ENCODE measurements at regions not wholly inside any gene's neighbourhood (a gene's known extent, or its start where the extent isn't known, plus 50 kb on each side); places are given as distances from the start of the nearest gene placed in this dataset.

DNA sequence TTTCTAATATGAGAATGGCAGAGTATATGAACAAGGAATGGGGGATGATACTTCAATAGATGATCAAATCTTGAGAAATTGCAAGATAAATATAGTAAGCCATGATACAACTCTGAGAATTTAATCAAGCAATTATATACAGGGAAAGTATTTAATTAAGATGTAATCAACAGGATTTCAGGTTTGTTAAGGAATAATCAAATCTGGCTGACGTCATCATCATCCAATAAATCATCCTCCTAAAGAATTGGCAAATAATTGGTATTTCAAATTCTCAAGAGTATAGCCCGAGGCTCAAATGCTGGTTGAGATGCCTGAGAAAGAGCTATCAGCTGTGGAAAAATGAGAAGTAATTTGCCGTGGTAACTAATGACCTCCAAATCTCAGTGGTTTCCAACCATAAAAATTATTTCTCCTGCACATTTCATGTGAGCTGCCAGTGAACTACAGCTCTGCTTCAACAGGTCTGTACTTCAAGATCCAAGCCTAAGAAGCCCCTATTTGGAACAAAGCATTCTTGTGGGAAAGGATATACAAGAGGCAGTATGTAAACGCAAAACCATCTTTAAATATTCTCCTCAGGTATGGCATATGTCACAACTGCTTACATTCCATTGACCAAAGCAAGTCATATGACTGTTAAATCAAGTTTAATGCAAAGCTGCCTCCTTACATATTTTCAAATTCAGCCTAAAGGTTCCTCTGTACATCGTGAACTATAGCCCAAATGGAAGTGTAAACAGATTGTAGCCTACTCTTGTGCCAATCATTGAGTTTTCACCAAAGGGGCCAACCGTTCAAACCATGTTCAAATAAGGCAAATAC is 503.0 kb downstream of the KIF20B start:
- no CpG with 5 or more reads among the region's 6 CpGs for WGBS (ENCODE audit: insufficient coverage, insufficient read length)
- DNase-seq (ENCODE audit: low read depth, low spot score) = no peak
- H3K4me1 ChIP-seq (ENCODE audit: control insufficient read depth, insufficient read depth, low read length) = no peaks in the 10 kb centered on the region
- no peaks in the 10 kb centered on the region for H3K9me3 ChIP-seq (ENCODE audit: control insufficient read depth, insufficient read depth, low read length)
- no peaks in the 10 kb centered on the region for H3K27me3 ChIP-seq (ENCODE audit: control insufficient read depth, insufficient read depth, low read length)
- no peaks in the 10 kb centered on the region for H3K36me3 ChIP-seq (ENCODE audit: control insufficient read depth, insufficient read depth, low read length)
- H3K4me3 ChIP-seq (ENCODE audit: low read length) = no peak overlapping the region
- no peak overlapping the region for H3K27ac ChIP-seq (ENCODE audit: low read length)

DNA sequence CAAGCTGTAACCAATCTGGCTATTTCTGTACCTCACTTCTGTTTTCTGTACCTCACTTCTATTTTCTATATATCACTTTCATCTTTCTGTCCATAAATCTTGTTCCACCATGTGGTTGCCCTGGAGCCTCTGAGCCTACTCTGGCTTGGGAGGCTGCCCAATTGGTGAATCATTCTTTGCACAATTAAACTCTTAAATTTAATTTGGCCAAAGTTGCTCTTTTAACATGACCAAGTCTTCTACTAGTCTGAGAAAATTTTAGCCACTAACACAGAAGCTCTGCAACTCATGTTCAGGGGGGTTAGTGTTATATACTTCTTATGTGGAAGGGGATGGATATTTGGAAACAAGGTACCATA is 503.5 kb downstream of the KIF20B start:
- H3K36me3 ChIP-seq (ENCODE audit: control insufficient read depth, insufficient read depth, low read length) = no peaks in the 10 kb centered on the region
- no peaks in the 10 kb centered on the region for H3K9me3 ChIP-seq (ENCODE audit: control insufficient read depth, insufficient read depth, low read length)
- H3K27ac ChIP-seq (ENCODE audit: low read length) = no peak overlapping the region
- H3K4me3 ChIP-seq (ENCODE audit: low read length) = no peak overlapping the region
- H3K27me3 ChIP-seq (ENCODE audit: control insufficient read depth, insufficient read depth, low read length) = no peaks in the 10 kb centered on the region
- DNase-seq (ENCODE audit: low read depth, low spot score) = no peak
- no peaks in the 10 kb centered on the region for H3K4me1 ChIP-seq (ENCODE audit: control insufficient read depth, insufficient read depth, low read length)

DNA sequence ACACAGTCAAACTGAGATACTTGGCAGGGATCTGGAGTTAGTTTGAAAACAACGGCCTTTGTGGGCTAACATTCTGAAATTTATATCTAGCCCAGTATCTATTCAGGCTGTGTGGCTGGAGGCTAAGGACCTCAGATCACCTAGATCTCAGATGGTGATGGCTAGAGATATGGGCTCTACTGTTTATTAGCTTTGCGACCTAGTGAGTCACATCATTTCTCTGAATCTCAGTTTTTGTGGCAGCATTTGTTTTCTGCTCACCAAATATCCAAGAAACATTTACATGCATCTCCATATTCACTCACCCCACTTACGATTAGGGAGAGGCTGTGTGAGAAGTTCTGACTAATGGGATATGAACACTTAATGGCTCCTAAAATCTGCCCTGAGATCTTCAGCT is 503.9 kb downstream of the KIF20B start:
- Histone ChIP-seq H3K9me3 (ENCODE audit: control insufficient read depth, insufficient read depth, low read length) (no peaks in the 10 kb centered on the region), H3K27me3 (ENCODE audit: control insufficient read depth, insufficient read depth, low read length) (no peaks in the 10 kb centered on the region), H3K36me3 (ENCODE audit: control insufficient read depth, insufficient read depth, low read length) (no peaks in the 10 kb centered on the region), H3K4me3 (ENCODE audit: low read length) (no peak overlapping the region), H3K27ac (ENCODE audit: low read length) (no peak overlapping the region), H3K4me1 (ENCODE audit: control insufficient read depth, insufficient read depth, low read length) (no peaks in the 10 kb centered on the region)
- WGBS (ENCODE audit: insufficient coverage, insufficient read length) = no CpG with 5 or more reads among the region's 3 CpGs
- DNase-seq (ENCODE audit: low read depth, low spot score) = no peak

DNA sequence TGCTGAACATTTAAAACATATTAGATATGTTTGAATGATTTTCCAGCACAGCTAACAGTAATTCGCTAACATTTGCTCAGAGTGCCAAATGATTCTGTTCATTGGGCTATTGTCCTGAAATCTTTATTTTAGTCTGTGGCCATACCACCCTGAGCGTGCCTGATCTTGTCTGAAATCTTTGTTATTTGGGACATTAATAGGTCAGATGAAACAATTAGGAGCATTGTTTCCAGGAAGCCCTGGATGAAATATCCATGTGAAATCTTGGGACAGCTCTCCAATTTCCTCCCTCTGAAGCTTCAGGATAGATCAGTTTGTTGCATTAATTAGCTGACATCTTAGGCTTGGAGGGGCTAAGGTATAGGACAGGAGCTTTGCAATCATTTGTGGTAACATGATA is 512.0 kb downstream of the KIF20B start:
- WGBS (ENCODE audit: insufficient coverage, insufficient read length) = no CpG with 5 or more reads among the region's 2 CpGs
- Histone ChIP-seq H3K27ac (ENCODE audit: low read length) (no peak overlapping the region), H3K9me3 (ENCODE audit: control insufficient read depth, insufficient read depth, low read length) (no peaks in the 10 kb centered on the region), H3K4me1 (ENCODE audit: control insufficient read depth, insufficient read depth, low read length) (no peaks in the 10 kb centered on the region), H3K4me3 (ENCODE audit: low read length) (no peak overlapping the region), H3K36me3 (ENCODE audit: control insufficient read depth, insufficient read depth, low read length) (no peaks in the 10 kb centered on the region), H3K27me3 (ENCODE audit: control insufficient read depth, insufficient read depth, low read length) (no peaks in the 10 kb centered on the region)
- DNase-seq (ENCODE audit: low read depth, low spot score) = no peak

DNA sequence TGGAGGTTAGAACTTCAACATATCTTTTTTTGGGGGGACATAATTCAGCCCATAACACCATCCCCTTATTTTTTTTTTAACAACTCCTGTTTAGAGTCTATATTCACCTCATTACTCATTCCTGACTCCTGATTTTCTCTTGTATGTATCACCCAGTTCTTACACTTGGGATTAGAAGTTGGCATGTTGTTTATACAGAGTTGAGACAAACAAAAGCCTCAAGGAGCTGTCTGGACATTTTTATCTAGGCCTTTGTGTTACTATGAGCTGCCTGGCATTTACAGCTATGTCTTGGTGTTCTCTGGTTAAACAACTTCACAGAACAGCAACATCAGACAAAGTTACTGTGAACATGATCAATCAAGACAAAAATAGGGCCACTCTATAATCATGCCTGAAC is 517.5 kb downstream of the KIF20B start:
- Histone ChIP-seq H3K27me3 (ENCODE audit: control insufficient read depth, insufficient read depth, low read length) (no peaks in the 10 kb centered on the region), H3K4me3 (ENCODE audit: low read length) (no peak overlapping the region), H3K36me3 (ENCODE audit: control insufficient read depth, insufficient read depth, low read length) (no peaks in the 10 kb centered on the region), H3K9me3 (ENCODE audit: control insufficient read depth, insufficient read depth, low read length) (no peaks in the 10 kb centered on the region), H3K27ac (ENCODE audit: low read length) (no peak overlapping the region), H3K4me1 (ENCODE audit: control insufficient read depth, insufficient read depth, low read length) (no peaks in the 10 kb centered on the region)
- DNase-seq (ENCODE audit: low read depth, low spot score) = no peak

DNA sequence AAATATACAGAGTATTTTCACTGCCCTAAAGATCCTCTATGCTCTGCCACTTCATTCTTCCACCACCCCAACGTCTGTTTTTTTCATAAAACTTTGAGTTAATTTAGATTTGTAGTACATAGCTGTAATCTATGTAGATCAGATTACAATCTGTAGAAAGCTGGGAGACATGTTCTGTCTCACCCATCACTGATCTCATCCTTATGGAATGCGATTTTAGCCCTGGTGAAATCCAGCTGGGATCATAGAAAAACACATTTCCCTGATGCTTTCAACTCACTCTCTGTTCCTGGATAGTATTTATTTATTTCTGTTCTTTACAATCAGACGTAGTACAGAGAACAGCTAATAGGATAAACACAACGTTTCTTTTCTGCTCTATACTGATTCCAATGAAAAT is 521.0 kb downstream of the KIF20B start:
- H3K36me3 ChIP-seq (ENCODE audit: control insufficient read depth, insufficient read depth, low read length) = no peaks in the 10 kb centered on the region
- H3K4me3 ChIP-seq (ENCODE audit: low read length) = no peak overlapping the region
- no peak overlapping the region for H3K27ac ChIP-seq (ENCODE audit: low read length)
- H3K27me3 ChIP-seq (ENCODE audit: control insufficient read depth, insufficient read depth, low read length) = no peaks in the 10 kb centered on the region
- H3K4me1 ChIP-seq (ENCODE audit: control insufficient read depth, insufficient read depth, low read length) = no peaks in the 10 kb centered on the region
- no peaks in the 10 kb centered on the region for H3K9me3 ChIP-seq (ENCODE audit: control insufficient read depth, insufficient read depth, low read length)
- WGBS (ENCODE audit: insufficient coverage, insufficient read length) = no CpG with 5 or more reads among the region's 4 CpGs
- DNase-seq (ENCODE audit: low read depth, low spot score) = no peak

DNA sequence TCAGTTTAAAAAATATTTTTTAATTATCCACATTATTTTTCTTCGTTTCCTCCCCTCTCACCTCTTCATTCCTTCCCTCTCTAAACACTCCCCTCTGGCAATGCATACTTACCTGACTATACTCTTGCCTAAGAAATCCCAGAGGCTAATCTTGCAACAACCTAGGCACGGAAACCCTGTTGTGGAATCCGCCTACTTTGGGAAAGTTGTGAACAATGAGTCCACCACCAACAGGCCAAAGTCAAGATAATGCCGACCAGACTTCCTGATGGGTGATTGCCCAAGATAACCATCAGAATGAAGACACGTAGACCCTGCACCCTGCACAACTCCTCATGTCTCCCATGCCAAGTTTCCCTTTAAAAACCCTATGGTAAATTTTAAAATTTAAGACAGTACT is 521.5 kb downstream of the KIF20B start:
- Histone ChIP-seq H3K9me3 (ENCODE audit: control insufficient read depth, insufficient read depth, low read length) (no peaks in the 10 kb centered on the region), H3K4me3 (ENCODE audit: low read length) (no peak overlapping the region), H3K36me3 (ENCODE audit: control insufficient read depth, insufficient read depth, low read length) (no peaks in the 10 kb centered on the region), H3K27me3 (ENCODE audit: control insufficient read depth, insufficient read depth, low read length) (no peaks in the 10 kb centered on the region), H3K27ac (ENCODE audit: low read length) (no peak overlapping the region), H3K4me1 (ENCODE audit: control insufficient read depth, insufficient read depth, low read length) (no peaks in the 10 kb centered on the region)
- no peak for DNase-seq (ENCODE audit: low read depth, low spot score)
- 100% methylated on average over 1 of the region's 5 CpGs for WGBS (ENCODE audit: insufficient coverage, insufficient read length)

DNA sequence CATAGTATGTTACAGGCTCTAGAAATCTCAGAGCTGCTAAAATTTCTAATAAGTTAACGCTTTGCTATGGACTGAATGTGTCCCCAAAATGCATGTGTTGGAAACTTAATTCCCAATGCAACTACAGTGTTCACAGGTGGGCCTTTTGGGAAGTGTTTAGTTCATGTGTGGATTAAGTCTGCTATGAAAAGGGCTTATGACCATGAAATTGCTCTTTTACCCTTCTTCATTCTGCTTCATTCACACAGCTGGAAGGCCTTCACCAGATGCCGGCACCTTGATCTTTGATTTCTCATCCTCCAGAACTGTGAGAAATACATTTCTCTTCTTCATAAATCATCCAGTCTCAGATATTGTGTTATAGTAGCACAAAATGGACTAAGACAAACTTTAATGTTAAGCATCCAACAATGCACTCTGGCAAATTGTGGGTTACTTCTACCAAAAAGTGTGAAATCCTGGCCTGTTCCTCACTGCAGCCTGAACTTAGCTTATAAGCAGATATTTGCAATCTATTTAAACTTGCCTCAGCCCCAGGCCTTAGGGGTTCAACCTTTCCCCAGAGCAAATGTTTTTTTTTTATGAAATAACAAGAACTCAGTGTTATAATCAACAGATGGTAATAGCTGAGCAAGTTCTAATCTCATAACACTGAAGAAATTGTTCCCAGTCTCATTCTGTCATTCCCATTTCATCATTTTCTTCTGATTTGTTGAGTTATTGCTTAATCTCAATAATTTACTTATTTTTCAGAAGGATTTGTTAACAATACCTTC is 523.6 kb downstream of the KIF20B start:
- H3K27me3 ChIP-seq (ENCODE audit: control insufficient read depth, insufficient read depth, low read length) = no peaks in the 10 kb centered on the region
- no peaks in the 10 kb centered on the region for H3K36me3 ChIP-seq (ENCODE audit: control insufficient read depth, insufficient read depth, low read length)
- no CpG with 5 or more reads among the region's 2 CpGs for WGBS (ENCODE audit: insufficient coverage, insufficient read length)
- DNase-seq (ENCODE audit: low read depth, low spot score) = no peak
- H3K27ac ChIP-seq (ENCODE audit: low read length) = no peak overlapping the region
- H3K4me3 ChIP-seq (ENCODE audit: low read length) = no peak overlapping the region
- H3K4me1 ChIP-seq (ENCODE audit: control insufficient read depth, insufficient read depth, low read length) = no peaks in the 10 kb centered on the region
- H3K9me3 ChIP-seq (ENCODE audit: control insufficient read depth, insufficient read depth, low read length) = no peaks in the 10 kb centered on the region

DNA sequence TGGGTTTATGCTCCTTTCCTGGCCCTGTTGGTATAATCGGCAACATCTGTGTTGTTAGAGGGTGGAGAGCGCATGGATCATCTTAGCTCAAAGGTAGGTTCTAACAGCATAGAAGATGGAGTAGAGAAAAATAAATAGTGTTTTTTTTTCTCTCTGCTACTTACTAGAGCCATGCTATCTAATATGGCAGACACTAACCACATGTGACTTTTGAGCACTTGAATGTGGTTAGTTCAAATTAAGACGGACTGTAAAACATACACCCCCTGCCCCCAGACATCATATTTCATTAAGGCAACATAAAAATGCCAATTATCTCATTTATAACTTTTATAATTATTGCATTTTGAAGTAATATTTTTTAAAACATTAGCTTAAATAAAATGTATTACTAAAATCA is 525.1 kb downstream of the KIF20B start:
- Histone ChIP-seq H3K9me3 (ENCODE audit: control insufficient read depth, insufficient read depth, low read length) (no peaks in the 10 kb centered on the region), H3K36me3 (ENCODE audit: control insufficient read depth, insufficient read depth, low read length) (no peaks in the 10 kb centered on the region), H3K4me3 (ENCODE audit: low read length) (no peak overlapping the region), H3K27me3 (ENCODE audit: control insufficient read depth, insufficient read depth, low read length) (no peaks in the 10 kb centered on the region), H3K27ac (ENCODE audit: low read length) (no peak overlapping the region), H3K4me1 (ENCODE audit: control insufficient read depth, insufficient read depth, low read length) (no peaks in the 10 kb centered on the region)
- WGBS (ENCODE audit: insufficient coverage, insufficient read length) = no CpG with 5 or more reads among the region's 3 CpGs
- DNase-seq (ENCODE audit: low read depth, low spot score) = no peak

DNA sequence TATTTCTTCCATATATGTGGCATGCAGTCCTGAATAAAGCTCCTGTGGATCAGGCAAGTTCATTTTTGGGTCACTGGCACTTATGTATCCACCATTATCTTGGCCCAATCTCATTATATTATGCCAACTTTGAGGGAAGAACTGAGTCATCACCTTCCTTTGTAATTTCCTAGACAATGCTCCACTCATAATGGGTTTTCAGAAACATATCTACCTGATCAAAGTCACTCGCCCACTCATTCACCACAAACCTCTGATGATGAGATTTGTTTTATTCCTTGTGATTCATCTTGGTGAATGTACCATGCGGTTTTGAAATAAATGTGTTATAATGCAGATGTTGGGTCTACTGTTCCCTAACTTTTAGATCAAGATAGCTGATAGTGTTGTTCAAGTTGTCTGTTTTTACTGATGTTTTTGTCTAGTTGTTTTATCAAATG is 525.8 kb downstream of the KIF20B start:
- Histone ChIP-seq H3K4me3 (ENCODE audit: low read length) (no peak overlapping the region), H3K9me3 (ENCODE audit: control insufficient read depth, insufficient read depth, low read length) (no peaks in the 10 kb centered on the region), H3K27me3 (ENCODE audit: control insufficient read depth, insufficient read depth, low read length) (no peaks in the 10 kb centered on the region), H3K36me3 (ENCODE audit: control insufficient read depth, insufficient read depth, low read length) (no peaks in the 10 kb centered on the region), H3K4me1 (ENCODE audit: control insufficient read depth, insufficient read depth, low read length) (no peaks in the 10 kb centered on the region), H3K27ac (ENCODE audit: low read length) (no peak overlapping the region)
- WGBS (ENCODE audit: insufficient coverage, insufficient read length) = no CpG with 5 or more reads among the region's 2 CpGs
- no peak for DNase-seq (ENCODE audit: low read depth, low spot score)

DNA sequence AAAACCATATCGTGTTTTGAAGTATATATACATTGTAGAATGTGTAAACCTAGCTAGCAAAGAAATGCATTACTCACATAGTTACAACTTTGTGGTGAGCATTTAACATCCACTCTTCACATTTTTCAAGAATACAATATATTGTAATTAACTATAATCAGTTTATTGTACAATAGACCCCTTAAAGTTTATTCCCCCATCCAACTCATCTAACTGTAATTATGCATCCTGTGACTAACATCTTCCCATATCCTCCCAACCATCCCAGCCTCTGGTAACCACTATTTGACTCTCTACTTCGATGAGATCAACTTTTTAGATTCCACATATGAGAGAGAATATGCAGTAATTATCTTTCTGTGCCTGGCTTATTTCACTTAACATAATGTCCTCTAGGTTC is 526.4 kb downstream of the KIF20B start:
- Histone ChIP-seq H3K27me3 (ENCODE audit: control insufficient read depth, insufficient read depth, low read length) (no peaks in the 10 kb centered on the region), H3K36me3 (ENCODE audit: control insufficient read depth, insufficient read depth, low read length) (no peaks in the 10 kb centered on the region), H3K4me1 (ENCODE audit: control insufficient read depth, insufficient read depth, low read length) (no peaks in the 10 kb centered on the region), H3K27ac (ENCODE audit: low read length) (no peak overlapping the region), H3K4me3 (ENCODE audit: low read length) (no peak overlapping the region), H3K9me3 (ENCODE audit: control insufficient read depth, insufficient read depth, low read length) (no peaks in the 10 kb centered on the region)
- no CpG with 5 or more reads among the region's 2 CpGs for WGBS (ENCODE audit: insufficient coverage, insufficient read length)
- DNase-seq (ENCODE audit: low read depth, low spot score) = no peak
